Natural killer cell (primary cell): ENCODE measurements at regions not wholly inside any gene's neighbourhood (a gene's known extent, or its start where the extent isn't known, plus 50 kb on each side); places are given as distances from the start of the nearest gene placed in this dataset.

Experiments
- ATAC-seq, 3 donors: fragments of 150-1000 bp in 2 of 3; fragments of 200-7000 bp in 1 of 3; cut with Tn5 transposase; 1 replicate in 1 of 3; 2 replicates in 2 of 3; pipeline ENCODE4 v1.10.0; 2021; ENCODE audit warnings: mild to moderate bottlenecking in 2 of 3, moderate library complexity in 2 of 3
- DNase-seq, 2 donors: peaks; one replicate each; pipeline versions ENCODE4 v3.0.0 to v3.0.0-alpha.2; 2013 to 2021; ENCODE audit warnings: mixed read lengths in 1 of 2
- H3K27ac ChIP-seq: one replicate; pipeline ENCODE4 v1.5.1; 2013; ENCODE audit warnings: mild to moderate bottlenecking, low read length
- H3K27me3 ChIP-seq: one replicate; pipeline ENCODE4 v1.6.1; 2013; ENCODE audit warnings: low read length; ENCODE audit not compliant: control insufficient read depth, insufficient read depth
- H3K36me3 ChIP-seq: one replicate; pipeline ENCODE4 v1.6.1; 2013; ENCODE audit warnings: low read length; ENCODE audit not compliant: control insufficient read depth, insufficient read depth
- H3K4me1 ChIP-seq: one replicate; pipeline ENCODE4 v1.6.1; 2013; ENCODE audit warnings: low read length; ENCODE audit not compliant: control insufficient read depth, insufficient read depth
- H3K4me3 ChIP-seq: one replicate; pipeline ENCODE4 v1.5.1; 2013; ENCODE audit warnings: low read length
- H3K9me3 ChIP-seq: one replicate; pipeline ENCODE4 v1.6.1; 2013; ENCODE audit warnings: low read length; ENCODE audit not compliant: control insufficient read depth, insufficient read depth
- H3K27ac Mint-ChIP-seq, 2 donors: one replicate each; pipeline ENCODE4 v1.8.0; 2022; ENCODE audit warnings: mild to moderate bottlenecking in 2 of 2, mixed read lengths in 2 of 2, moderate library complexity in 1 of 2
- H3K27me3 Mint-ChIP-seq, 2 donors: one replicate each; pipeline ENCODE4 v1.8.0; 2022; ENCODE audit warnings: low read depth in 2 of 2, mixed read lengths in 2 of 2
- H3K36me3 Mint-ChIP-seq: one replicate; pipeline ENCODE4 v1.8.0; 2022; ENCODE audit warnings: mixed read lengths
- H3K4me1 Mint-ChIP-seq, 2 donors: one replicate each; pipeline ENCODE4 v1.8.0; 2022; ENCODE audit warnings: mixed read lengths in 2 of 2
- H3K4me3 Mint-ChIP-seq: one replicate; pipeline ENCODE4 v1.8.0; 2022; ENCODE audit warnings: mild to moderate bottlenecking, moderate library complexity, mixed read lengths
- H3K9me3 Mint-ChIP-seq, 2 donors: one replicate each; pipeline ENCODE4 v1.8.0; 2022; ENCODE audit warnings: mixed read lengths in 2 of 2
- WGBS: methylation state at CpG from one replicate; pipeline ENCODE4 v1.1.7; 2013; ENCODE audit warnings: missing lambda C conversion rate; ENCODE audit not compliant: insufficient coverage; 5-methylcytosine and 5-hydroxymethylcytosine counted together
- intact Hi-C: fragments of 100-400 bp; cut with micrococcal nuclease; formaldehyde crosslinking; loops from one replicate; pipeline ENCODE4 v1.14.2; 2022
- TF ChIP-seq, protein P1 (sequence below): fragments of 200-600 bp; IDR thresholded peaks from one replicate; pipeline ENCODE4 v1.8.0; 2022; ENCODE audit warnings: antibody characterized with exemption

DNA sequence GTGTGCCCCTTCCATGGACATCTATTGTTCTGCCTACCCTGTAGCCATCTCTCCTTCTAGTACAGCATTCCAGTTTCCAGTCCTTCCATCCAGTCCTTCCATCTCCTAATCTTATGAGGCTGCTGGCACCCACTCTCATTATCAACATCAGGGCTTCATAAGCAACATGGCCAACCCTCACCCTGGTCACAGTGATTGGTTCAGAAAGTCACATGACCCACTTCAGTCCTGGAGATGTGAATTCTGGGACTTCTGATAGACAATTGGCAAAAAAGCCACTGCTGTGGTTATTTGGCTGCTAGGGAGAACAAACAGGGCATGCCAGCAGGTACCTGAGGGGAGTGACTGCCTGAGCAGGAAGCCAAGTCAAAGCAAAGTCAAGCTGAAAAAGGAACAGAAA, 164.7 kb upstream of the C16orf82 start:
- H3K4me1 ChIP-seq = no peaks in the 10 kb centered on the region
- H3K9me3 Mint-ChIP-seq = no peaks in the 10 kb centered on the region
- no peaks in the 10 kb centered on the region for H3K9me3 ChIP-seq
- H3K27me3 ChIP-seq = no peaks in the 10 kb centered on the region
- TF ChIP-seq, protein P1, sequence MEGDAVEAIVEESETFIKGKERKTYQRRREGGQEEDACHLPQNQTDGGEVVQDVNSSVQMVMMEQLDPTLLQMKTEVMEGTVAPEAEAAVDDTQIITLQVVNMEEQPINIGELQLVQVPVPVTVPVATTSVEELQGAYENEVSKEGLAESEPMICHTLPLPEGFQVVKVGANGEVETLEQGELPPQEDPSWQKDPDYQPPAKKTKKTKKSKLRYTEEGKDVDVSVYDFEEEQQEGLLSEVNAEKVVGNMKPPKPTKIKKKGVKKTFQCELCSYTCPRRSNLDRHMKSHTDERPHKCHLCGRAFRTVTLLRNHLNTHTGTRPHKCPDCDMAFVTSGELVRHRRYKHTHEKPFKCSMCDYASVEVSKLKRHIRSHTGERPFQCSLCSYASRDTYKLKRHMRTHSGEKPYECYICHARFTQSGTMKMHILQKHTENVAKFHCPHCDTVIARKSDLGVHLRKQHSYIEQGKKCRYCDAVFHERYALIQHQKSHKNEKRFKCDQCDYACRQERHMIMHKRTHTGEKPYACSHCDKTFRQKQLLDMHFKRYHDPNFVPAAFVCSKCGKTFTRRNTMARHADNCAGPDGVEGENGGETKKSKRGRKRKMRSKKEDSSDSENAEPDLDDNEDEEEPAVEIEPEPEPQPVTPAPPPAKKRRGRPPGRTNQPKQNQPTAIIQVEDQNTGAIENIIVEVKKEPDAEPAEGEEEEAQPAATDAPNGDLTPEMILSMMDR = no peak
- H3K27me3 Mint-ChIP-seq = peaks cover 7 to 13% of the 10 kb centered on the region in 2 donors
- DNase-seq (no peak), ATAC-seq (no peak)
- no peak overlapping the region for H3K4me3 ChIP-seq
- no peak overlapping the region for H3K27ac Mint-ChIP-seq
- no peak overlapping the region for H3K27ac ChIP-seq
- no peaks in the 10 kb centered on the region for H3K4me1 Mint-ChIP-seq
- no peaks in the 10 kb centered on the region for H3K36me3 ChIP-seq
- H3K36me3 Mint-ChIP-seq = no peaks in the 10 kb centered on the region
- H3K4me3 Mint-ChIP-seq = no peak overlapping the region
- intact Hi-C loops = no loop called here

DNA sequence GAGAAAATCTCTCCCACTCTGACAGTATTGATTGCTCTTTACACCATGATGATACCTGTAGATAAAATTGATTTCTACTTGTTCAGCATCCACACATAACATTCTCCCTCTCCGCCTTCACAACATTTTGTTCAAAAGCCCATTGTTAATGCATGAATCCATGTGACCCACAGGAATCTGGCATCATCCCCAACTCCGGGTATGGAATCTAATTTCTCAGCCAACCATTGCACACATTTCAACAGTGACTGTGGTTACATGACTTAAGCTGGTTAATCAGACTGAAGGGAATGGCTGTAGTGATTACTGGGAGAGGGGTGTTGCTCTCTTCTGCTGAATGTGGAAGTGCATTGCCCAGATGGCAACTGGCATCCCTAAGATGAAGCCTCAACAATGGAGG, 161.4 kb upstream of the C16orf82 start:
- Mint-ChIP-seq H3K36me3 (no peaks in the 10 kb centered on the region), H3K4me1 (no peaks in the 10 kb centered on the region), H3K9me3 (no peaks in the 10 kb centered on the region), H3K27ac (no peak overlapping the region), H3K27me3 (peaks cover 8 to 19% of the 10 kb centered on the region in 2 donors), H3K4me3 (no peak overlapping the region)
- H3K36me3 ChIP-seq = no peaks in the 10 kb centered on the region
- no peaks in the 10 kb centered on the region for H3K9me3 ChIP-seq
- no peak overlapping the region for H3K27ac ChIP-seq
- TF ChIP-seq, protein P1 = no peak
- no peak for ATAC-seq
- 79% methylated on average over 2 of the region's 2 CpGs for WGBS
- DNase-seq = no peak
- H3K27me3 ChIP-seq = no peaks in the 10 kb centered on the region
- no peaks in the 10 kb centered on the region for H3K4me1 ChIP-seq
- intact Hi-C loops = no loop called here
- no peak overlapping the region for H3K4me3 ChIP-seq

DNA sequence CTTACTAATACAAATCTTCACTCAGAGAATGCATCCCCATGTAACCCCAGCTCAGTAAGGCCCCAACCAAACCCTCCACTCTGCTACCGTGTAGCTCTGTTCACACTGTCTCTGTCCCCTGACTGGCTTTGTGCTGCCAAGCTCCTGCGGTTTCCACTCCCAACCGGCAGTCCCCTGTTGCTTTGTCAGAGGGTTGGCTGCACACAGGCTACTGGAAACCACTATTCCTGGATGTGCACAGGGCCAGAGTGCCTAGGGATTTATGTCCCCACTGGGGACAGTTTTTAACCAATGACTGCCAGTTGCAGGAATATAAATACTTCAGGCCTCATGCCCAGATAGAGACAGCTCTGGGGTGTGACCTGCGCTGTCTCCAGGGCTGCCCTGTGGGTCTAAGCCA, 157.1 kb upstream of the C16orf82 start:
- no peaks in the 10 kb centered on the region for H3K4me1 ChIP-seq
- no peak overlapping the region for H3K4me3 ChIP-seq
- no peak overlapping the region for H3K27ac Mint-ChIP-seq
- intact Hi-C loops = no loop called here
- no peaks in the 10 kb centered on the region for H3K4me1 Mint-ChIP-seq
- TF ChIP-seq, protein P1 = no peak
- peaks cover 10 to 16% of the 10 kb centered on the region in 2 donors for H3K27me3 Mint-ChIP-seq
- H3K27ac ChIP-seq = no peak overlapping the region
- H3K36me3 ChIP-seq = no peaks in the 10 kb centered on the region
- H3K4me3 Mint-ChIP-seq = no peak overlapping the region
- DNase-seq (no peak), ATAC-seq (no peak)
- H3K27me3 ChIP-seq = no peaks in the 10 kb centered on the region
- no peaks in the 10 kb centered on the region for H3K36me3 Mint-ChIP-seq
- no peaks in the 10 kb centered on the region for H3K9me3 ChIP-seq
- H3K9me3 Mint-ChIP-seq = no peaks in the 10 kb centered on the region
- WGBS = 71% methylated on average over 4 of the region's 4 CpGs

DNA sequence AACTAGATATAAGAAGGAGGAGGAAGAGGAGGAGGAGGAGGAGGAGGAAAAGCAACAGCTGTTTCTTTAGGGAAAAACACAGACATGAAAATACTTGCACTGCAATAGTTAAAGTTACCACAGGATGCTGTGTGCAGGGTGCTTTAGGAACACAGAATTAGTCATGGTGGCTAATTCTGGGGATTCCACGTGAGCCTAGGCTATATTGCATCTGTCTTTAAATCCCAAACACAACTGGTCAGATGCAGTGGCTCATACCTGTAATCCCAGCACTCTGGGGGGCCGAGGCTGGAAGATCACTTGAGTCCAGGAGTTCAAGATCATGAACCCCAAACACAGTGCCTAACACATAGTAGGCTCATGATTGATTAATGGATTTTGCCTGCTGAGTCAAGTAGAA, 155.3 kb upstream of the C16orf82 start:
- Mint-ChIP-seq H3K9me3 (no peaks in the 10 kb centered on the region), H3K36me3 (no peaks in the 10 kb centered on the region), H3K4me3 (no peak overlapping the region), H3K4me1 (no peaks in the 10 kb centered on the region), H3K27me3 (peaks cover 10 to 14% of the 10 kb centered on the region in 2 donors), H3K27ac (no peak overlapping the region)
- no peaks in the 10 kb centered on the region for H3K36me3 ChIP-seq
- H3K27ac ChIP-seq = no peak overlapping the region
- no peaks in the 10 kb centered on the region for H3K4me1 ChIP-seq
- H3K27me3 ChIP-seq = no peaks in the 10 kb centered on the region
- TF ChIP-seq, protein P1 = no peak
- no peak overlapping the region for H3K4me3 ChIP-seq
- no peaks in the 10 kb centered on the region for H3K9me3 ChIP-seq
- 65% methylated on average over 2 of the region's 2 CpGs for WGBS
- DNase-seq (no peak), ATAC-seq (no peak)
- intact Hi-C loops = no loop called here
